Testis (tissue), 2 donors: ENCODE measurements at regions not wholly inside any gene's neighbourhood (a gene's known extent, or its start where the extent isn't known, plus 50 kb on each side); places are given as distances from the start of the nearest gene placed in this dataset.

Experiments used
- DNase-seq: peaks from one replicate; pipeline ENCODE4 v3.0.0-alpha.2; 2019
- H3K27ac ChIP-seq, 2 donors: fragments of 200-600 bp; sonication (generic); one replicate each; pipeline ENCODE4 v1.5.1; 2019
- H3K27me3 ChIP-seq: fragments of 200-600 bp; sonication (generic); one replicate; pipeline ENCODE4 v1.5.1; 2019
- H3K36me3 ChIP-seq: fragments of 200-600 bp; sonication (generic); one replicate; pipeline ENCODE4 v1.5.1; 2017; ENCODE audit warnings: low read depth; ENCODE audit errors: missing control alignments
- H3K4me1 ChIP-seq: fragments of 200-600 bp; sonication (generic); one replicate; pipeline ENCODE4 v1.5.1; 2019
- H3K4me3 ChIP-seq, 2 donors: fragments of 200-600 bp; sonication (generic); one replicate each; pipeline ENCODE4 v1.5.1; 2017 to 2019
- H3K9me3 ChIP-seq: fragments of 200-600 bp; sonication (generic); one replicate; pipeline ENCODE4 v1.5.1; 2017
- POLR2A ChIP-seq: fragments of 450-650 bp; IDR thresholded peaks from one replicate; pipeline ENCODE4 v1.6.1; 2017; ENCODE audit warnings: antibody characterized with exemption, mild to moderate bottlenecking, moderate library complexity
- WGBS, 2 donors: methylation state at CpG; one replicate each; pipeline ENCODE4 v1.1.5; 2018; 5-methylcytosine and 5-hydroxymethylcytosine counted together
- intact Hi-C: fragments of 100-400 bp; cut with DNase I; formaldehyde crosslinking; loops from one replicate; pipeline ENCODE4 v1.15.1; 2023; ENCODE audit warnings: low total_unique reads
- TF ChIP-seq, protein P1 (sequence below), 3 experiments: fragments of 450-650 bp in 2 of 3; fragments of 200-600 bp in 1 of 3; sonication (generic) in 1 of 3; IDR thresholded peaks; one replicate each; pipeline ENCODE4 v1.5.1; 2016 to 2019; ENCODE audit warnings: antibody characterized with exemption in 3 of 3, mild to moderate bottlenecking in 2 of 3, moderate library complexity in 1 of 3

GRCh38 chr18:73879328-73879727 lies 268.3 kb downstream of the FBXO15 start:
- no peaks in the 10 kb centered on the region for H3K27me3 ChIP-seq
- TF ChIP-seq, protein P1, sequence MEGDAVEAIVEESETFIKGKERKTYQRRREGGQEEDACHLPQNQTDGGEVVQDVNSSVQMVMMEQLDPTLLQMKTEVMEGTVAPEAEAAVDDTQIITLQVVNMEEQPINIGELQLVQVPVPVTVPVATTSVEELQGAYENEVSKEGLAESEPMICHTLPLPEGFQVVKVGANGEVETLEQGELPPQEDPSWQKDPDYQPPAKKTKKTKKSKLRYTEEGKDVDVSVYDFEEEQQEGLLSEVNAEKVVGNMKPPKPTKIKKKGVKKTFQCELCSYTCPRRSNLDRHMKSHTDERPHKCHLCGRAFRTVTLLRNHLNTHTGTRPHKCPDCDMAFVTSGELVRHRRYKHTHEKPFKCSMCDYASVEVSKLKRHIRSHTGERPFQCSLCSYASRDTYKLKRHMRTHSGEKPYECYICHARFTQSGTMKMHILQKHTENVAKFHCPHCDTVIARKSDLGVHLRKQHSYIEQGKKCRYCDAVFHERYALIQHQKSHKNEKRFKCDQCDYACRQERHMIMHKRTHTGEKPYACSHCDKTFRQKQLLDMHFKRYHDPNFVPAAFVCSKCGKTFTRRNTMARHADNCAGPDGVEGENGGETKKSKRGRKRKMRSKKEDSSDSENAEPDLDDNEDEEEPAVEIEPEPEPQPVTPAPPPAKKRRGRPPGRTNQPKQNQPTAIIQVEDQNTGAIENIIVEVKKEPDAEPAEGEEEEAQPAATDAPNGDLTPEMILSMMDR (IDR thresholded peaks at IDR 0.05), result no peak
- no peak for TF ChIP-seq POLR2A
- no peaks in the 10 kb centered on the region for H3K9me3 ChIP-seq
- intact Hi-C loops, result no loop called here
- no peak for DNase-seq
- no peaks in the 10 kb centered on the region for H3K4me1 ChIP-seq
- no peak overlapping the region for H3K27ac ChIP-seq
- WGBS, 2 donors, result 82 to 91% methylated on average over 1 of the region's 1 CpG
- H3K36me3 ChIP-seq, result no peaks in the 10 kb centered on the region
- no peak overlapping the region for H3K4me3 ChIP-seq

DNA sequence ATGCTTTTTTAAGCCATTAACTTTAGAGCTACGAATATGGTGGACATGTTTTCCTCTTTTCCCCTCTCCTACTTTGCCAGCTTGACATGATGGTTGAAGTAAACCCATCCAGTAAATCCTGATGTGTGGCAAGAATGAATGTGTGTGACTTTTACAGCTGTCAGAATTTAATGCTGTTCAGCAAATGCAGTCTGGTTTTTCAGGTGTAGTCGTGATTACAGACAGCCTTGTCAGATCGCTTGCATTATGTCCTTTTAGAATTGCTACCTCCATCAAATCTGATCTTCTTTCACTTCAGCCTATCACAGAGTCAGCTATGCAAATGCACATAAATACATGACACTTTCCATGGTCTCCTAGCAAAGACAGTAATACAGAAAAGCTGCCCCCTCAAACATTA lies 278.5 kb downstream of the FBXO15 start:
- Histone ChIP-seq H3K27ac (no peak overlapping the region), H3K9me3 (no peaks in the 10 kb centered on the region), H3K4me1 (no peaks in the 10 kb centered on the region), H3K27me3 (no peaks in the 10 kb centered on the region), H3K4me3 (no peak overlapping the region), H3K36me3 (no peaks in the 10 kb centered on the region)
- intact Hi-C loops, result no loop called here
- WGBS, 2 donors, result 82 to 83% methylated on average over 3 of the region's 3 CpGs
- TF ChIP-seq, protein P1 (IDR thresholded peaks at IDR 0.05), result no peak
- TF ChIP-seq POLR2A, result no peak
- DNase-seq, result no peak

DNA sequence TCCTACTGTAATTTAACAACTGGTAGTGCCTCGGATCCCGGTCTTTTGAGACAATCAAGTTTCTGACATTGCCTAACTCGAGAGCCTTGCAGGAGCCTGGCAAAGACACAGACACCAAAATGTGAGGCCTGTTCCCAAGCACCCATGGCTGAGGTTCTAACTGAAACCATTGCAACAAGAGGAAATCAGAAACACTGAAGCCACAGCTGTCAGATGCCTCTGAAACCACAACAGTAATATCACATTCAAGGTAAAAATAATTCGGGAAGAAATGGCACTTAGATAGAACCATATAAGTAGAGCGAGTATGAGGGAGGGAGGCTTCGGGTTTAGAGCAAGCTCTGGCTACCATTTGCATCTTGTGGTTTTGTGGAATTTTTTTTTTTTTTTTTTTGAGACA lies 285.9 kb downstream of the FBXO15 start:
- H3K4me1 ChIP-seq, result no peaks in the 10 kb centered on the region
- no peaks in the 10 kb centered on the region for H3K36me3 ChIP-seq
- H3K27me3 ChIP-seq, result no peaks in the 10 kb centered on the region
- DNase-seq, result no peak
- TF ChIP-seq, protein P1 (IDR thresholded peaks at IDR 0.05), result no peak
- no peak for TF ChIP-seq POLR2A
- no peaks in the 10 kb centered on the region for H3K9me3 ChIP-seq
- no peak overlapping the region for H3K27ac ChIP-seq
- intact Hi-C loops, result no loop called here
- no peak overlapping the region for H3K4me3 ChIP-seq
- 79 to 90% methylated on average over 6 of the region's 6 CpGs for WGBS, 2 donors

- TF ChIP-seq, protein P1 (IDR thresholded peaks at IDR 0.05), result no peak
- no peak for TF ChIP-seq POLR2A
- 63 to 74% methylated on average over 9 of the region's 9 CpGs for whole genome bisulfite sequencing, 2 donors
- Histone ChIP-seq H3K36me3 (no peaks in the 10 kb centered on the region), H3K4me1 (no peaks in the 10 kb centered on the region), H3K27ac (no peak overlapping the region), H3K9me3 (no peaks in the 10 kb centered on the region), H3K4me3 (no peak overlapping the region), H3K27me3 (no peaks in the 10 kb centered on the region)
- DNase-seq, result no peak
- intact Hi-C loops, result no loop called here
Observed at GRCh38 chr18:73859837-73860397, 287.7 kb downstream of the FBXO15 start.

- intact Hi-C loops, result no loop called here
- Histone ChIP-seq H3K4me3 (no peak overlapping the region), H3K27me3 (no peaks in the 10 kb centered on the region), H3K4me1 (no peaks in the 10 kb centered on the region), H3K27ac (no peak overlapping the region), H3K36me3 (no peaks in the 10 kb centered on the region), H3K9me3 (no peaks in the 10 kb centered on the region)
- TF ChIP-seq, protein P1 (IDR thresholded peaks at IDR 0.05), result no peak
- no peak for TF ChIP-seq POLR2A
- DNase-seq, result no peak
- WGBS, 2 donors, result 82 to 84% methylated on average over 9 to 10 of the region's 10 CpGs
Observed at GRCh38 chr18:73852789-73853549, 294.7 kb downstream of the FBXO15 start.
